ENCODE measurements at regions not wholly inside any gene's neighbourhood (a gene's known extent, or its start where the extent isn't known, plus 50 kb on each side); places are given as distances from the start of the nearest gene placed in this dataset.
A peak's percentile ranks its signal among the peaks of the same experiment; 100 is the strongest.

DNA sequence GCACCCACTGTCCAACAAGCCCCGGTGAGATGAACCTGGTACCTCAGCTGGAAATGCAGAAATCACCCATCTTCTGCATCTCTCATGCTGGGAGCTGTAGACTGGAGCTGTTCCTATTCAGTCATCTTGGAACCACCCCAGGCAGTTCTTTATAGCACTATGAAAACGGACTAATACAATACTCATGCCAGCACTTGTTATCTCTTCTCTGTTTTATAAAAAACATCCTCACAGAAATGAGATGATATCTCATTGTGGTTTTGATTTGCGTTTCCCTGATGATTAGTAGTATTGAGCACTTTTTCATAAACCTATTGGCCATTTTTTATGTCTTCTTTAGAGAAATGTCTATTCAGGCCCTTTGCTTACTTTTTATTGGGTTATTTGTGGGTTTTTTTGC, 156.2 kb upstream of the ARPP21 start:
- DNase-seq: no peak
- H3K27ac Mint-ChIP-seq: no peak overlapping the region
- H3K9me3 Mint-ChIP-seq: no peaks in the 10 kb centered on the region
- peaks cover 0 to 4% of the 10 kb centered on the region in 2 donors for H3K27me3 Mint-ChIP-seq
- no peak overlapping the region for H3K4me3 Mint-ChIP-seq
- no peaks in the 10 kb centered on the region for H3K36me3 Mint-ChIP-seq
- ATAC-seq (replicated peaks): no peak
- peaks cover 0 to 4% of the 10 kb centered on the region in 2 donors for H3K4me1 Mint-ChIP-seq

DNA sequence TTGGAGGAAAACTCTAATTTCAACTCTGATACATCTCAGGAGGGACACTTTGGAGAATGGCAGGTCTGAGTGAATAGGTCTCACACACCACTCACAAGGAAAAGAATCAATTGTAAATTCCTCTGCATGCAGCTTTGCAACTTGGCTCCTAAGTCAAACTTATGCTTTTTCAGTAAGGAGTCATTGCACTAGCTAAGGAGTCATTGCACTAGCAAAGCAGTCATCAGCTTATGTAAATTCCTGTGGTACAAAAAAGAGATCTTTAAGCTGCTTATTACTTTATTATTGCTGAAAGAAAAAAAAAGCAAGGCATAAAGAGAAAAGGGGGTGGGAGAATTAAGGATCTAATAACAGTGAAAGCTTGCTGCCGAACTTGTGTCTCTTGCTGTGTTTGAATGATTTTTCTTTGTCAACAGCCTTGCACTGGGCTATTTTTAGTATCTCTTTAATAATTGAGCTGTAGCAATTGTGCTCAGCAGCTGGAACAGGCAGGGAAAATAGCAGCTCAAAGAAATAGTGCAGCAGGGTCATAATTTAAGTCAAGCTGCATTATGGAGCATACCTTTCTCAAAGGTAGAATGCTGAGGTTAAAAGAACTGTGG, 154.3 kb upstream of the ARPP21 start:
- ATAC-seq (replicated peaks) (no peak), DNase-seq (no peak)
- Mint-ChIP-seq H3K4me3 (no peak overlapping the region), H3K9me3 (no peaks in the 10 kb centered on the region), H3K27me3 (peaks cover 0 to 4% of the 10 kb centered on the region in 2 donors), H3K36me3 (no peaks in the 10 kb centered on the region), H3K4me1 (peaks cover 0 to 4% of the 10 kb centered on the region in 2 donors), H3K27ac (no peak overlapping the region)

DNA sequence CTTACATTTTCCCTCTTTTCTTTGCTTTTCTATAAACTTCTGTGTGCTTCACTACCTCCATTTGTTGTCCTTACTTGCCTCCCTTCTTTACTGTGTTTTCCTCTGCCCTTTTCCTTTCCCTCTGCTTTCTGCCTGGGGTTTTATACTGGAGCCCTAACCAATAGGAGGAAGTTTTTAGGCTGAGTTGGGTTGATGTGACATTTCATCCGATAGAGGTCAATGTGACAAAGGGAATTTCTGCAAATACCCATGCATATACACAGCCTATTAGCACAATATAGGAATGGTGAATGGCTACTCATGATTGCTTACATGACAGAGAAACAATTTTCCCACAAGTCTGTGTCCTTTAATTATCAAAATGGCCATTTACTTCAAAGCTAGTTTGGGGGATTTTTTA, 153.0 kb upstream of the ARPP21 start:
- Mint-ChIP-seq H3K27me3 (peaks cover 0 to 4% of the 10 kb centered on the region in 2 donors), H3K9me3 (no peaks in the 10 kb centered on the region), H3K36me3 (no peaks in the 10 kb centered on the region), H3K4me3 (no peak overlapping the region), H3K27ac (no peak overlapping the region), H3K4me1 (peaks cover 0 to 4% of the 10 kb centered on the region in 2 donors)
- ATAC-seq (replicated peaks): no peak
- DNase-seq: no peak

DNA sequence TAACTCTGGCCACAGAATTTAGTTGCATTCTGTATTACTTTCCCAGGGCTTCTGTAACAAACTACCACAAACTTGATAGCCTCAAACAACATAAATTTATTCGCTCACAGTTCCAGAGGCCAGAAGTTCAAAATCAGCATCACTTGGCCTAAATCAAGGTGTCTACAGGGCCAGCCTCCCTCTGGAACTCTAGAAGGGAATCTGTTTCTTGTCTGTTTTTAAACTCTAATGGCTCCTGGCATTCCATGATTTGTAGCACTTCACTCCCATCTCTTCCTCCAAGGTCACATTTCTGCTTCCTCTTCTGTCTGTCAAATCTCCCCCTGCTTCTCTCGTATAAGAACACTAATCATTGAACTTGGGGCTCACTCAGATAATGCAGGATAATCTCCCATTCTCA, 151.9 kb upstream of the ARPP21 start:
- Mint-ChIP-seq H3K27ac (no peak overlapping the region), H3K27me3 (peaks cover 0 to 4% of the 10 kb centered on the region in 2 donors), H3K4me1 (peaks cover 0 to 4% of the 10 kb centered on the region in 2 donors), H3K9me3 (no peaks in the 10 kb centered on the region), H3K36me3 (no peaks in the 10 kb centered on the region), H3K4me3 (no peak overlapping the region)
- DNase-seq (no peak), ATAC-seq (replicated peaks) (no peak)

DNA sequence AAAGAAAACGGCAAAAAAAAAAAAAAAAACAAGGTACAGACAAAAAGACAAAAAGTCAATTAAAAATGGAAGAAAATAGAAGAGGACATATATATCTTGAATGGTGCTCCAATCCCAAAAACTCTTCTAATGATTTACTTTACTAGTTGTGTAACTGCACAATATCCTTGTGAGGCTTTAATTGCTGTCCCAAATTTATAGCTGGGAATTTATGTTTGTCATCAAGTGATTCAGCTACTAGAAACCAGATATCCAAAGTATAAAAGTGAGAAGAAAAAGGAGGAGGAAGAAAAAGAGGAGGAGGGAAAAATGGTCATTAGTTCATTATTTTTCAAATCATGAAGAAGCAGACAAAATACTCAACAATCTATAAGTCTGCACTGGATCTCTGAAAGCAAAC, 150.8 kb upstream of the ARPP21 start:
- Mint-ChIP-seq H3K36me3 (no peaks in the 10 kb centered on the region), H3K4me3 (no peak overlapping the region), H3K9me3 (no peaks in the 10 kb centered on the region), H3K4me1 (peaks cover 0 to 4% of the 10 kb centered on the region in 2 donors), H3K27me3 (peaks cover 0 to 4% of the 10 kb centered on the region in 2 donors), H3K27ac (no peak overlapping the region)
- no peak for ATAC-seq (replicated peaks)
- no peak for DNase-seq

DNA sequence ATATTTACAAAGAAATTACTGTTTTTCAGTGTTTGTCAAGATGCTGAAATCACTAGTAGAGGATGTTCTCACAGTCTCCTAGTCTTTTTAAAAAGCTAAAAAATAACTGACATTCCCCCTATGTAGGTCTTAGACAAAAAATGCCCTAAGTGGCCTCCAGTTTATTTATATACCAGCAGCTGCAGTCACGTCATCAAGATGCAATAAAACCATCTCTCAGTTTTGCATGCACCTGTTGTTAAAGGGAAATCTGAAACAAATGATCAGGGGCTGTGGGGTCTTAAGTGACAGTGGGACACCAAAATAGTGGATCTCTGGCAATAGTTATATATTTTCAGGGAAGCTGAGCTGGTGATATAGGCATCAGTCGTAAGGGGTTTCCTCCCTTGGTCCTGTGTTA, 146.5 kb upstream of the ARPP21 start:
- DNase-seq: no peak
- peaks cover 2 to 3% of the 10 kb centered on the region in 2 donors for H3K9me3 Mint-ChIP-seq
- no peak overlapping the region for H3K4me3 Mint-ChIP-seq
- H3K27me3 Mint-ChIP-seq: peaks cover 0 to 2% of the 10 kb centered on the region in 2 donors
- H3K4me1 Mint-ChIP-seq: no peaks in the 10 kb centered on the region
- ATAC-seq (replicated peaks): no peak
- no peak overlapping the region for H3K27ac Mint-ChIP-seq
- no peaks in the 10 kb centered on the region for H3K36me3 Mint-ChIP-seq

DNA sequence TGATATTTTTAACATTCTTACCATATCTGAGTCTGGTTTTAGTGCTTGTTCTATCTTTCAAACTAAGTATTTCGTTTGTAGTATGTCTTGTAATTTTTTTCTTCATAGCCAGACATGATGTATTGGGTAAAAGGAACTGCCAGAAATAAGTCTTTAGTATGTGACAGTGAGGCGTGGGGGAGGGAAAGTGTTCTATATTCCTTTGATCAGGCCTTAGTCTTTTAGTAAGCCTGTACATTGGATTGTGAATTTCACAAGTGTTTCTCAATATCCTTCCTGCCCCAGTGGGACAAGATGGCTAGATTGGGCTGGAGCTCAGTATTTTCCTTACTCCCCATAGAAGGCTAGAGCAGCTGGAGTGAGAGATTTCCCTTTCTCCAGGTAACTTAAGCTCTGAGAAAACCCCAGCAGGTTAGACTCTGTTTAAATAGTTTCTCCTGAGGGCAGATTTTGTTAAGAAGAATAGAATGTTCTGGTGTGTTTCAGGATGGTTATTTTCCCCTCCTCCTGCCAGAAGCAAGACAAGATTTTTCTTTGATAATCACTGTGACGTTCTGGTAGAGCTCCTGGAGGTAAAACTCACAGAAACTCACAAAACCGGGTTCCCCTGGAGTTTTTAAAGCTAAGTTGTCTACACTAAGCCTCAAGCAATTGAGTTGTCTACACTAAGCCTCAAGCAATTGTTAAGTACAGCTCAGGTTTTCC, 140.7 kb upstream of the ARPP21 start:
- no peak for ATAC-seq (replicated peaks)

DNA sequence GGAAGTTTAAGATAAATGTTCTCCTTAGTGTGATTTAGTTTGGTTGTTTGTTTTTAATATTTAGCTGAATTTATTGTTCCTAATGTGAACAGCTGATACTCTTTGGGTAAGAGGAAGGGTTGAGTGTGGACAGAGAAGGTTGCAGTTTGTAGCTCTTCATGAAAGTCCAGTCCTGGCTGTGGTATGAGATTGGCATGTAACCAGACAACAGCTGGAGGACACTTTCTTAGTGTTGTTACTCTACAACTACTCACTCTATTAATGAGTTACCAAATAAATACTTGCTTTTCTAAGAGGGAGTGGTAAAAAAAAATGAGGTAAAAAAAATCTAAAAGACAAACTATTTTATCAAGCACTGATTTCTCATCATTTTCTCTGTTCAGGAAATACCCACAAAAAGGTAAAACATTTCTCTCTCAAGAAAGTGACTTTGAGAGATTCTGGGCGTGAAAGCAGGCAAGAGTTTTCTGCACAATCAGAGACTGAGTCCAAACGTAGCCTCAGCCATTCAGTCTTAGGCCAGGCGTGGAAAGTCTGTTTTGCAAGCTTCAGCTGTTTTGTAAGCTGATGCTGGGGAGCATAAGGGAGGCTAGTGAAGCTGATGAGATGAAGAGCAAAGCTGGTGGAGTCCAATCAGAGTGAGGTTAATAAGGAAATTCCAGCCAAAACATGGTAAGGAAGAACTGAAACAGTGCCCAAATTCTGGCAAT, 138.5 kb upstream of the ARPP21 start:
- H3K4me3 Mint-ChIP-seq: no peak overlapping the region
- H3K9me3 Mint-ChIP-seq: peaks cover 5 to 9% of the 10 kb centered on the region in 2 donors
- no peak overlapping the region for H3K27ac Mint-ChIP-seq
- H3K4me1 Mint-ChIP-seq: no peaks in the 10 kb centered on the region
- ATAC-seq (replicated peaks) (no peak), DNase-seq (no peak)
- H3K27me3 Mint-ChIP-seq: peaks cover 0 to 14% of the 10 kb centered on the region in 2 donors
- no peaks in the 10 kb centered on the region for H3K36me3 Mint-ChIP-seq

More for the DNA sequence above, 140.7 kb upstream of the ARPP21 start:
- Mint-ChIP-seq H3K36me3 (no peaks in the 10 kb centered on the region), H3K9me3 (peaks cover 5 to 9% of the 10 kb centered on the region in 2 donors), H3K4me1 (no peaks in the 10 kb centered on the region), H3K27ac (no peak overlapping the region), H3K4me3 (no peak overlapping the region), H3K27me3 (peaks cover 0 to 14% of the 10 kb centered on the region in 2 donors)
- DNase-seq: no peak

DNA sequence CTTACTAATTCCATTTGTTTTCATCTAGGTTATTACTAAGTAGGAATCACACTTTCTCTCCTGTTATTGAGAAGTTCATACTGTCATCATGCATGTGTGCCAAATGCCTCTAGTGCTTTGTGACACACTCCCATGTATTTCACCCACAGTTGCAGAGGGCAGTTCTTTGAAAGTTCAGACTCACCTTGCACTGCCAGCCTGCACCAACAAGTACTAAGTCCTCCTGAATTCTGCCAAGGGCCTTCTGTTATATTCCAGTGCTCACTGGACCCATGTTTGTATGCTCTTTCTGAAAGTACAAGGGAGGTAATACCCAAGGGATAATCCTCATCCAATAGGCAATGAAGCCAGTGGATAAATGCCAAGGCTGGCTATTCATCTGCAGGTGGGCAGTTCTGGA, 136.6 kb upstream of the ARPP21 start:
- no peak overlapping the region for H3K27ac Mint-ChIP-seq
- no peaks in the 10 kb centered on the region for H3K36me3 Mint-ChIP-seq
- DNase-seq: no peak
- ATAC-seq (replicated peaks): no peak
- peaks cover 0 to 14% of the 10 kb centered on the region in 2 donors for H3K27me3 Mint-ChIP-seq
- H3K9me3 Mint-ChIP-seq: peaks cover 5 to 8% of the 10 kb centered on the region in 2 donors
- no peak overlapping the region for H3K4me3 Mint-ChIP-seq
- no peaks in the 10 kb centered on the region for H3K4me1 Mint-ChIP-seq

DNA sequence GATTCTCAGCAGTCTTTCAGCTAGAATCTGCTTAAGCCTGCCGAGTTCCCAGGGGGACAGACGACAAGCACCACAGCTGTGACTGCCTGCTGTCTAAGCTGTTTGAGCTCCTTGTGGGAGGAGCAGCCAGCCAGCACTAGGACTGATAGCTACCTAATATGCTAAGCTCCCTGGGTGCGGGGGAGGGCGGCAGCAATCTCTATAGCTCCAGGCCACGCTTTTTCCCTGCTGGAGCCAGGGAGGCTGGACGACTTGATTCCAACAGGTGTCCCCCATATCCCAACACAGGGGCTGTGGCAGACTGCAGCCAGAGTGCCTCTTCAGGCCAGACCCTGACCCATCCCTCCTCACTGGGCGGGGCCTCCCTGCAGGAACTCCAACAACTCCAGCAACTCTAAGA, 134.1 kb upstream of the ARPP21 start:
- no peaks in the 10 kb centered on the region for H3K4me1 Mint-ChIP-seq
- no peak for ATAC-seq (replicated peaks)
- peaks cover 0 to 8% of the 10 kb centered on the region in 2 donors for H3K27me3 Mint-ChIP-seq
- peaks cover 2 to 3% of the 10 kb centered on the region in 2 donors for H3K9me3 Mint-ChIP-seq
- H3K4me3 Mint-ChIP-seq: no peak overlapping the region
- H3K27ac Mint-ChIP-seq: no peak overlapping the region
- no peaks in the 10 kb centered on the region for H3K36me3 Mint-ChIP-seq
- no peak for DNase-seq

DNA sequence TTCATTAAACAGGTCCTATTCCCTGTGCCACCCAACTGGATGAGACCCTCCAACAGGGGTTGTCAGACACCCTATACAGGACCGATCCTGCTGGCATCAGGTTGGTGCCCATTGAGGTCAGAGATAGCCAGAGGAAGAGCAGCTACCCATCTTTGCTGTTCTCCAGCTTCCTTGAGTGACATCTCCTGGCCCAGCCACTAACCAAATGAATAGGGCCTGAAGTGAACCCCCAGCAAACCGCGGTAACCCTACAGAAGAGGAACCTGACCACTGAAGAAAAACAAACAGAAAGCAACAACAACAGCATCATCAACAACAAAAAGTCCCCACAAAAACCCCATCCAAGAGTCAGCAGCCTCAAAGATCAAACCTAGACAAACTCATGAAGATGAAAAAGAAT, 133.6 kb upstream of the ARPP21 start:
- Mint-ChIP-seq H3K4me1 (no peaks in the 10 kb centered on the region), H3K27ac (no peak overlapping the region), H3K9me3 (peaks cover 2 to 3% of the 10 kb centered on the region in 2 donors), H3K4me3 (no peak overlapping the region), H3K27me3 (peaks cover 0 to 4% of the 10 kb centered on the region in 2 donors), H3K36me3 (no peaks in the 10 kb centered on the region)
- no peak for ATAC-seq (replicated peaks)
- no peak for DNase-seq

DNA sequence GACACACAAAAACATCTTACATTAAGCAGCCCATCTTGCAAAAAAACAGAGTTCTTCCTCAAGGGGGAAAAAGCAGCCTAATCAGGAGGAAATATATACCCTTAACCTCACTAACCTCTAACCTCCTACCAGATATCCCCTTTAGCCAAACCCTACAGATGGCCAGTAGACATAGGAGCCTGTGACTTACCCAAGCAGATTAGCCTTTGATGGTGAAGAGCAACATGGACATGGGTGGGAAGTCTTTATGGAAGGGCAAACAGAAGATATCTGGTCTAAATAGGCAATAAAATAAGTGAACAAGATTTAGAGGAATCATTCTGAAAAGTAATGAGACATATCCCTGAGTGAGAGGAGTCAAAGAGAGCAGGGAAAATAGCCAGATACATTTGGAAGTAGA, 119.4 kb upstream of the ARPP21 start:
- ATAC-seq (replicated peaks) (no peak), DNase-seq (no peak)
- Mint-ChIP-seq H3K4me1 (peaks cover 6 to 12% of the 10 kb centered on the region in 2 donors), H3K4me3 (no peak overlapping the region), H3K27ac (no peak overlapping the region), H3K36me3 (no peaks in the 10 kb centered on the region), H3K27me3 (no peaks in the 10 kb centered on the region), H3K9me3 (no peaks in the 10 kb centered on the region)

DNA sequence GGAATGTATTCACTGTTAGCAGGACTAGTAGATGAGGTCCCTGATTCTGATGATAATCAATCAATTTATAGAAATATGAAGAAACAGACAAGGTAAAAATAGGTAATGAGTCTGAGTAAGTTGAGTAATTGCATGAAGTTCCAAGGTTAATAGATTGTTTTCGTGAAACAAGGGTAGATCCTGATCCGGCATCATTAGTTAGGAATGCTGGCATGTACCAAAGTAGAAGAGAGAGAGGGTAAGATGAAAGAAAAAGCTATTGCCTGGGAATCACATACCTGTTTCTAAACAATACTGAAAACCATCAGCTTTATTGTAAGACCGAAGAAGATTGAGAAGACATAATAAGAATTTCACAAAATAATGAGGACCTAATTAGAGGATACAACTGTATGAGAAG, 118.1 kb upstream of the ARPP21 start:
- ATAC-seq (replicated peaks) (no peak), DNase-seq (no peak)
- H3K4me1 Mint-ChIP-seq: peaks cover 6 to 12% of the 10 kb centered on the region in 2 donors
- H3K36me3 Mint-ChIP-seq: no peaks in the 10 kb centered on the region
- no peaks in the 10 kb centered on the region for H3K9me3 Mint-ChIP-seq
- H3K27me3 Mint-ChIP-seq: no peaks in the 10 kb centered on the region
- no peak overlapping the region for H3K4me3 Mint-ChIP-seq
- H3K27ac Mint-ChIP-seq: no peak overlapping the region

DNA sequence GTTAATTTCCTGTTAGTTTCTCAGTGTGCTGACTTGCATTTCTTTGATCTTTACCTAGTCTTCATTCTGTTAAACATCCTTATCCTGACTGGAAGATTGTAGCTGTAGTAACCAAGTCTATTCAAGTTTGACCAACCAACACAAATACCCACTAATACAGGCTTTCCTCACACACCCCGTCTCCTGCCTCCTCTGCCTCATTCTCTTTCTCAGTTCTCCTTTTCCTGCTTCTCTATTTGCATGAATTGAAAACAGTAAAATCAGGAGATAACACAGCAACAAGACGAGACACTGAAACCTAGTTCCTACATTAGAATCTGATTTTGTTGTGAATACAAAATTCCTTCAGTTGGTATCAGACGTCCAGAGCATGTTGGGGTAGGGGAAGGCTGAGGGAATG, 116.9 kb upstream of the ARPP21 start:
- peak; percentile 65 to 68 for ATAC-seq (replicated peaks)
- Mint-ChIP-seq H3K9me3 (no peaks in the 10 kb centered on the region), H3K4me3 (no peak overlapping the region)

DNA sequence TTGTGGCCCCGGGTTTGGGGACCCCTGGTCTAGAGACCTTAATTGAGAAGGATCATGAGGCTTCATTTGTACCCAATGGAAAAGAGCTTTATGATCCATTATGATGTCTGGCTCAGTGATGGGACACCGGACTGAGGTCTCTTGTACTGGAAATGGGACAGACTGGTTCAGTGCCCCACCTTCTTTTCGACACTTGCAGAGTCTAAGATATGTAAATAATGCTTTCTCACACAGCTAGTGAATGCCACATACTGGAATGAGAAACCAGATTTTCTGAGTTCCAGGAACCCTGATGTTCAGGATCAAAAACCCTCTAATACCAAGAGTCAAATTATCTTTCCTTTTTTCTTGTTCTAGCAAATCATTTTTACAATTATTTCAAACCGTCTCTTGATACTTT, 116.3 kb upstream of the ARPP21 start:
- DNase-seq (no peak), ATAC-seq (replicated peaks) (no peak)
- peaks cover 6 to 12% of the 10 kb centered on the region in 2 donors for H3K4me1 Mint-ChIP-seq
- no peak overlapping the region for H3K4me3 Mint-ChIP-seq
- no peaks in the 10 kb centered on the region for H3K36me3 Mint-ChIP-seq
- no peaks in the 10 kb centered on the region for H3K9me3 Mint-ChIP-seq
- no peak overlapping the region for H3K27ac Mint-ChIP-seq
- H3K27me3 Mint-ChIP-seq: peaks cover 0 to 6% of the 10 kb centered on the region in 2 donors

More for the DNA sequence above, 116.9 kb upstream of the ARPP21 start:
- Mint-ChIP-seq H3K27ac (no peak overlapping the region), H3K36me3 (no peaks in the 10 kb centered on the region), H3K4me1 (peaks cover 6 to 12% of the 10 kb centered on the region in 2 donors), H3K27me3 (peaks cover 0 to 6% of the 10 kb centered on the region in 2 donors)
- DNase-seq: no peak

All from stimulated activated naive B cell treated with anti-CD40 and anti-IgM and Interleukin-4, amounts not matched to agents 10 μg/mL and 1 μg/mL and 100 μg/mL, for 72 hours (primary cell).